Smooth muscle cell (in vitro differentiated cells): ENCODE measurements at regions not wholly inside any gene's neighbourhood (a gene's known extent, or its start where the extent isn't known, plus 50 kb on each side); places are given as distances from the start of the nearest gene placed in this dataset.

Source experiments
- DNase-seq: peaks from one replicate; lab custom pipeline; 2025; ENCODE audit not compliant: unreplicated experiment; lab: John Stamatoyannopoulos, UW
- H2AFZ ChIP-seq: fragments of 200-600 bp; sonication (generic); 2 replicates; pipeline ENCODE4 v1.6.0; 2016; ENCODE audit warnings: antibody characterized with exemption, low read depth, mild to moderate bottlenecking
- H3F3A ChIP-seq: fragments of 200-600 bp; sonication (generic); 2 replicates; pipeline ENCODE4 v1.6.0; 2017; ENCODE audit warnings: antibody characterized with exemption, low read depth
- H3K27ac ChIP-seq: fragments of 200-600 bp; sonication (generic); 2 replicates; pipeline ENCODE4 v1.5.1; 2016; ENCODE audit warnings: low read depth, mild to moderate bottlenecking
- H3K27me3 ChIP-seq: fragments of 200-600 bp; sonication (generic); 2 replicates; pipeline ENCODE4 v1.6.1; 2016; ENCODE audit warnings: low read depth, mild to moderate bottlenecking
- H3K36me3 ChIP-seq: fragments of 200-600 bp; sonication (generic); 2 replicates; pipeline ENCODE4 v1.5.1; 2016; ENCODE audit warnings: low read depth
- H3K4me1 ChIP-seq: fragments of 200-600 bp; sonication (generic); 2 replicates; pipeline ENCODE4 v1.5.1; 2016; ENCODE audit warnings: low read depth
- H3K4me2 ChIP-seq: fragments of 200-600 bp; sonication (generic); 2 replicates; pipeline ENCODE4 v1.6.0; 2016; ENCODE audit warnings: mild to moderate bottlenecking
- H3K4me3 ChIP-seq: fragments of 200-600 bp; sonication (generic); 2 replicates; pipeline ENCODE4 v1.5.1; 2016; ENCODE audit warnings: mild to moderate bottlenecking
- H3K79me2 ChIP-seq: fragments of 200-600 bp; sonication (generic); 2 replicates; pipeline ENCODE4 v1.6.0; 2016; ENCODE audit warnings: low read depth, mild to moderate bottlenecking
- H3K9ac ChIP-seq: fragments of 200-600 bp; sonication (generic); 2 replicates; pipeline ENCODE4 v1.6.0; 2016; ENCODE audit warnings: low read depth
- H3K9me3 ChIP-seq: fragments of 200-600 bp; sonication (generic); replicated peaks from 2 replicates; pipeline ENCODE4 v1.5.1; 2016; ENCODE audit warnings: low read depth
- H4K20me1 ChIP-seq: fragments of 200-600 bp; sonication (generic); 2 replicates; pipeline ENCODE4 v1.6.0; 2016; ENCODE audit warnings: low read depth
- CTCF ChIP-seq: fragments of 200-600 bp; sonication (generic); IDR thresholded peaks from 2 replicates; pipeline ENCODE4 v1.5.1; 2017; ENCODE audit warnings: borderline replicate concordance, mild to moderate bottlenecking, antibody characterized with exemption; ENCODE audit not compliant: insufficient read depth, poor library complexity, severe bottlenecking
- WGBS: methylation state at CpG from one replicate; pipeline ENCODE4 v1.1.7; 2016; ENCODE audit warnings: low lambda C conversion rate; 5-methylcytosine and 5-hydroxymethylcytosine counted together

- no peak overlapping the region for H3K4me3 ChIP-seq
- H4K20me1 ChIP-seq: no peaks in the 10 kb centered on the region
- H3K79me2 ChIP-seq: no peaks in the 10 kb centered on the region
- H3K27ac ChIP-seq: no peak overlapping the region
- no peak overlapping the region for H2AFZ ChIP-seq
- no peak for DNase-seq
- WGBS: 63% methylated on average over 7 of the region's 7 CpGs
- H3K9me3 ChIP-seq: no peaks in the 10 kb centered on the region
- H3K9ac ChIP-seq: no peak overlapping the region
- H3K36me3 ChIP-seq: no peaks in the 10 kb centered on the region
- no peak overlapping the region for H3K4me2 ChIP-seq
- TF ChIP-seq CTCF: no peak
- no peaks in the 10 kb centered on the region for H3K27me3 ChIP-seq
- no peaks in the 10 kb centered on the region for H3F3A ChIP-seq
- no peaks in the 10 kb centered on the region for H3K4me1 ChIP-seq
These were observed 182.2 kb upstream of the GSC start for GRCh38 chr14:94952097-94952496.

DNA sequence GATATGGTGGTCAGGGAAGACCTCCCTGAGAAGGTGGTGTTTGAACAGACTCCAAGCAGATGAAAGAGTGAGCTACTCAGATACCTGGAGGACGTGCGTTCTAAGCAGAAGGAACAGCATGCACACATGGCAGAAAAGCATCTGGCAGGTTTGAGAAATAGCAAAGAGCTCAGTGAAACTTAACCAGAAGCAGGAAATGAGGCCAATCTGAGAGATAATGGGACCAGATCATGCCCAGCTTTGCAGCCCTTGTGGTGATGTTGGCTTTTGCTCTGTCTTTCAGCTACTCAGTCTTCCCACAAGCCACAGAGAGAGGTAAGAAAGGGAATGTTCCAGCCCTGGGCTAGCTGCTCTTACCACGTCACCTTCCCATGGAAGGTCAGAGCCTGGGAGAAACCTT, 176.3 kb upstream of the GSC start:
- TF ChIP-seq CTCF: no peak
- Histone ChIP-seq H3K36me3 (no peaks in the 10 kb centered on the region), H3K4me2 (no peak overlapping the region), H3K27me3 (no peaks in the 10 kb centered on the region), H3K79me2 (no peaks in the 10 kb centered on the region), H4K20me1 (no peaks in the 10 kb centered on the region), H3K4me1 (no peaks in the 10 kb centered on the region), H3K4me3 (no peak overlapping the region), H3K27ac (no peak overlapping the region), H3F3A (no peaks in the 10 kb centered on the region), H3K9ac (no peak overlapping the region), H2AFZ (no peak overlapping the region), H3K9me3 (no peaks in the 10 kb centered on the region)
- no peak for DNase-seq
- 83% methylated on average over 3 of the region's 3 CpGs for WGBS

GRCh38 chr14:94945615-94946014, 175.7 kb upstream of the GSC start:
- no peaks in the 10 kb centered on the region for H3K79me2 ChIP-seq
- no peaks in the 10 kb centered on the region for H3K27me3 ChIP-seq
- H3K4me1 ChIP-seq: no peaks in the 10 kb centered on the region
- H3K27ac ChIP-seq: no peak overlapping the region
- no peak overlapping the region for H3K4me2 ChIP-seq
- 92% methylated on average over 8 of the region's 8 CpGs for WGBS
- no peaks in the 10 kb centered on the region for H3F3A ChIP-seq
- H2AFZ ChIP-seq: no peak overlapping the region
- no peak for DNase-seq
- TF ChIP-seq CTCF: no peak
- H3K9ac ChIP-seq: no peak overlapping the region
- H3K9me3 ChIP-seq: no peaks in the 10 kb centered on the region
- H4K20me1 ChIP-seq: no peaks in the 10 kb centered on the region
- no peaks in the 10 kb centered on the region for H3K36me3 ChIP-seq
- H3K4me3 ChIP-seq: no peak overlapping the region

DNA sequence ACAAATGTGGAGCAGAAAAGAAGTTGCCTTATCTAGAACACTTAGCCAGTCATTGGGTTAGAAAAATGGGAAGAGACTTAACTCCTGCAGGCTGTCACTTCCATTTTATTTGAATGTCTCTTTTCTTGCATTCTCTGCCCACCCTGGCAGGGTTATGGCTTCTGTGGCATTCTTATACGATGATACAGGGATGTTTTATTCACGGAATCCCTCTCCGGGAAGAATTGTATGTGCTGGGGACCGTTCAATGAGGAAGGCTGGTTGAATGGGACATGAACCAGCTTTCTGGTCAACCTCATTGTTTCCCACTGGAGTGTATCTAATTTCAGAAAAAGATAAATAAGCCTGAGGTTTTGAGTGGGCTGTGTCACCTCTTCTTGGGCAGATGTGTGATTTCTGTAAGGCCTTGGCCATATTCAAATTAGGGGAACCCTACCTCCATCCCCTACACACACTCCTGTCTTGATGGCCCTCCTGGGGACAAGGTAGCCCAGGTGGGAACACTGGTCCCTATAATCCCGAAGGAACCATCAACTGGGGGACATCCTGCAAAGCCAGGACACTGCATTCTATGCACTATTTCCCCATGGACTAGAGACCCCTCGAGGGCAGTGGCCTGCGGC, 174.8 kb upstream of the GSC start:
- Histone ChIP-seq H3F3A (no peaks in the 10 kb centered on the region), H2AFZ (no peak overlapping the region), H3K27ac (no peak overlapping the region), H3K4me1 (no peaks in the 10 kb centered on the region), H3K4me2 (no peak overlapping the region), H3K36me3 (no peaks in the 10 kb centered on the region), H3K9ac (no peak overlapping the region), H3K79me2 (no peaks in the 10 kb centered on the region), H3K9me3 (no peaks in the 10 kb centered on the region), H3K27me3 (no peaks in the 10 kb centered on the region), H4K20me1 (no peaks in the 10 kb centered on the region), H3K4me3 (no peak overlapping the region)
- no peak for TF ChIP-seq CTCF
- WGBS: 88% methylated on average over 7 of the region's 7 CpGs
- DNase-seq: no peak
